ENCODE measurements at regions not wholly inside any gene's neighbourhood (a gene's known extent, or its start where the extent isn't known, plus 50 kb on each side); places are given as distances from the start of the nearest gene placed in this dataset.

DNA sequence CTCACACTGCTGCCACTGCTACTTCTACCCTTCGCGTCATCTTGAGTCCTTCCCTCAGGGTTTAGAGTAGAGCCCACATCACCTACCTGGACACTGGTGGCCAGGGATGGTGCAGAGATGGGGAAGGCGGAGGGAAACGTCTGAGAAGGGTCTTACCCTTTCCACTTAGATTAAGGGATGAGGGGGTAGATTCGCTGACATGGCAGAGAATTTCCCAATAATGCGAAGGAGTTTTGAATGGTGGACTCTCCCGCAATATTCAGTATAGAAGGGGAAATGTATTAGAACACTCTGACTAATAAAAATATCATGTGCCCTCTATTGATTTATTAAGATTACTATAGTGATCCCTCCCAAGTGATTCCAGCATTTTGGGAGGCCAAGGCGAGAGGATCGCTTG lies 209.5 kb upstream of the KIAA1217 start:
- Histone ChIP-seq H3K27me3 (replicated peaks; ENCODE audit: insufficient read depth) (no peaks in the 10 kb centered on the region), H3K4me2 (ENCODE audit: unreplicated experiment) (no peak overlapping the region), H2AFZ (no peak overlapping the region), H3K9me3 (ENCODE audit: low read depth) (no peaks in the 10 kb centered on the region), H3K4me1 (ENCODE audit: insufficient read depth) (no peaks in the 10 kb centered on the region), H3K4me3 (no peak overlapping the region), H3K9ac (no peak overlapping the region), H3K79me2 (ENCODE audit: insufficient read depth) (no peaks in the 10 kb centered on the region), H3K9me2 (ENCODE audit: insufficient read depth) (no peaks in the 10 kb centered on the region), H3K36me3 (ENCODE audit: low read depth) (no peaks in the 10 kb centered on the region), H3K27ac (no peak overlapping the region), H3F3A (ENCODE audit: insufficient read depth) (no peaks in the 10 kb centered on the region), H4K20me1 (ENCODE audit: insufficient read depth) (no peaks in the 10 kb centered on the region)
- in situ Hi-C loops (cut with MboI): loop anchor here (5.0 kb wide), 1 partner anchor 363 kb away; no protein-coding TSS in a partner anchor
- DNase-seq: no peak
- TF ChIP-seq EZH2phosphoT487 (IDR thresholded peaks at IDR 0.05; ENCODE audit: insufficient read depth, low read depth): no peak
- TF ChIP-seq EZH2 (IDR thresholded peaks at IDR 0.05; ENCODE audit: insufficient read depth, poor library complexity, severe bottlenecking): no peak
- 71 to 75% methylated on average over 9 of the region's 9 CpGs for WGBS, 2 experiments (ENCODE audit: low coverage in 1 of 2, low lambda C conversion rate in 2 of 2, missing lambda C conversion rate in 2 of 2)

DNA sequence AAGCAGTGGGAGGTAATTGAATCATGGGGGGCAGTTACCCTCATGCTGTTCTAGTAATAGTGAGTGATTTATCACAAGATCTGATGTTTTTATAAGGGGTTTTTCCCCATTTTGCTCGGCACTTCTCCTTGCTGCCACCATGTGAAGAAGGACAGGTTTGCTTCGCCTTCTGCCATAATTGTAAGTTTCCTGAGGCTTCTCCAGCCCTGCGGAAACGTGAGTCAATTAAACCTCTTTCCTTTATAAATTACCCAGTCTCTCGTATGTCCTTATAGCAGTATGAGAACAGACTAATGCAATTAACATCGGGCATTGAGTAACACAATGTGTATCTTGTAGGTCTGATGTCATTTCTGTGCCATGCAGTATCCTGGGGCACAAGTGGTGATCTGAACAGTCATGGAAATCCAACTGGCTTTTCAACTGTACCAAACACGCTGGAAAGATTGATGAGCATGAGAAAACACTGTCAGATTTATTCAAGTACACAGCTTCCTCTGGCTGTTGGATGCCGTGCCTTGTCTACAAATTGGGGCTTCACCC lies 208.6 kb upstream of the KIAA1217 start:
- H3K4me1 ChIP-seq (ENCODE audit: insufficient read depth): no peaks in the 10 kb centered on the region
- 54 to 67% methylated on average over 8 of the region's 8 CpGs for WGBS, 2 experiments (ENCODE audit: low coverage in 1 of 2, low lambda C conversion rate in 2 of 2, missing lambda C conversion rate in 2 of 2)
- in situ Hi-C loops (cut with MboI): loop anchor here (5.0 kb wide), 1 partner anchor 517 kb away; no protein-coding TSS in a partner anchor
- H3K4me2 ChIP-seq (ENCODE audit: unreplicated experiment): no peak overlapping the region
- no peaks in the 10 kb centered on the region for H3K9me2 ChIP-seq (ENCODE audit: insufficient read depth)
- no peaks in the 10 kb centered on the region for H3K9me3 ChIP-seq (ENCODE audit: low read depth)
- DNase-seq: no peak
- no peaks in the 10 kb centered on the region for H3F3A ChIP-seq (ENCODE audit: insufficient read depth)
- H3K79me2 ChIP-seq (ENCODE audit: insufficient read depth): no peaks in the 10 kb centered on the region
- H3K27ac ChIP-seq: no peak overlapping the region
- no peak overlapping the region for H2AFZ ChIP-seq
- TF ChIP-seq EZH2 (IDR thresholded peaks at IDR 0.05; ENCODE audit: insufficient read depth, poor library complexity, severe bottlenecking) (no peak), EZH2phosphoT487 (IDR thresholded peaks at IDR 0.05; ENCODE audit: insufficient read depth, low read depth) (no peak)
- 0 out of 2 replicates have a peak, but pooled peaks cover 2% of the 10 kb centered on the region for H3K27me3 ChIP-seq (replicated peaks; ENCODE audit: insufficient read depth)
- no peaks in the 10 kb centered on the region for H4K20me1 ChIP-seq (ENCODE audit: insufficient read depth)
- no peak overlapping the region for H3K4me3 ChIP-seq
- H3K36me3 ChIP-seq (ENCODE audit: low read depth): no peaks in the 10 kb centered on the region
- no peak overlapping the region for H3K9ac ChIP-seq

DNA sequence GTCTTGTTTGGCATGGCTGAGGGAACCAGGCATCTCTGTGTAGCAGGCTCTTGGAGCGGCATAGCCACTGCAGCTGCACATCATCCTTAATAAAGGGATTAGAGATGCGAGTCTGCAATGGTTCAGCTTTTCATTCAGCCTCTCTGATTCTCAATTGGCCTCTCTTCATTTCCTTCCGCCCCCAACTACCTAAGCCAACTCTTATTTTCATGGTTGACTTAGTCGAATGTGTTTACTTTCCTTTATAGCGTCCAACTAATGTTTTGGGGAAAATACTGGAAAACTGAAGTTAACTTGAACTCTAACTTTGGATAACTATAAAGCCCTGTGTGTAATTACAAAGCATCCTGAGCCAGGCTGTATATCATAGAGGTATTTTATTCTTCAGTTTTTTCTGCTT lies 202.2 kb upstream of the KIAA1217 start:
- H3F3A ChIP-seq (ENCODE audit: insufficient read depth): no peaks in the 10 kb centered on the region
- DNase-seq: no peak
- WGBS, 2 experiments (ENCODE audit: low coverage in 1 of 2, low lambda C conversion rate in 2 of 2, missing lambda C conversion rate in 2 of 2): 71 to 80% methylated on average over 5 of the region's 5 CpGs
- no peaks in the 10 kb centered on the region for H3K79me2 ChIP-seq (ENCODE audit: insufficient read depth)
- no peak overlapping the region for H2AFZ ChIP-seq
- 0 out of 2 replicates have a peak, but pooled peaks cover 4% of the 10 kb centered on the region for H3K27me3 ChIP-seq (replicated peaks; ENCODE audit: insufficient read depth)
- H4K20me1 ChIP-seq (ENCODE audit: insufficient read depth): no peaks in the 10 kb centered on the region
- no peak overlapping the region for H3K9ac ChIP-seq
- H3K9me2 ChIP-seq (ENCODE audit: insufficient read depth): 0 out of 2 replicates have a peak, but pooled peaks cover 2% of the 10 kb centered on the region
- no peak overlapping the region for H3K4me2 ChIP-seq (ENCODE audit: unreplicated experiment)
- TF ChIP-seq EZH2phosphoT487 (IDR thresholded peaks at IDR 0.05; ENCODE audit: insufficient read depth, low read depth) (no peak), EZH2 (IDR thresholded peaks at IDR 0.05; ENCODE audit: insufficient read depth, poor library complexity, severe bottlenecking) (no peak)
- in situ Hi-C loops (cut with MboI): no loop called here
- no peak overlapping the region for H3K27ac ChIP-seq
- H3K4me1 ChIP-seq (ENCODE audit: insufficient read depth): peaks cover 10% of the 10 kb centered on the region; the same call in 1 of the 2 replicates
- no peak overlapping the region for H3K4me3 ChIP-seq
- no peaks in the 10 kb centered on the region for H3K36me3 ChIP-seq (ENCODE audit: low read depth)
- H3K9me3 ChIP-seq (ENCODE audit: low read depth): no peaks in the 10 kb centered on the region

DNA sequence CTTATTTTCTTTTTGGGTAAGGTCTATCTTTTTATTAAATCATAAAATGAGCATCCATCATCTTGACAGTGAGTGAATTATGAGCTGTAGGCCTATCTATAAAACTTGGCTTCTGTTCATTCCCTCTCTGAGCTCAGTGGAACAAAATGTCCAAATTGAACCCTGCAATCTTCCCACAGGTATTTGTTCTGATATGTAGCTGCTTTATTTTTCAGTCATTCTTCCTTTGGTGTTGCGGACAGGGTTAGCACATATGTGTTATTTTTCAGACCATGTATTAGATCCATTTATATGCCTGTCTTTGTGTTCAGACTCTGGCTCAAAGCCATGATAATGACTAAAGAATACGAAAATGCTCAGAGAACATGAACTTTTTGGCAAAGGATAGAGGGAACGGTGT lies 201.6 kb upstream of the KIAA1217 start:
- Histone ChIP-seq H3F3A (ENCODE audit: insufficient read depth) (no peaks in the 10 kb centered on the region), H3K79me2 (ENCODE audit: insufficient read depth) (no peaks in the 10 kb centered on the region), H3K27ac (no peak overlapping the region), H3K4me3 (no peak overlapping the region), H3K9me2 (ENCODE audit: insufficient read depth) (0 out of 2 replicates have a peak, but pooled peaks cover 5% of the 10 kb centered on the region), H4K20me1 (ENCODE audit: insufficient read depth) (no peaks in the 10 kb centered on the region), H2AFZ (no peak overlapping the region), H3K36me3 (ENCODE audit: low read depth) (no peaks in the 10 kb centered on the region), H3K9ac (no peak overlapping the region), H3K27me3 (replicated peaks; ENCODE audit: insufficient read depth) (0 out of 2 replicates have a peak, but pooled peaks cover 4% of the 10 kb centered on the region), H3K4me2 (ENCODE audit: unreplicated experiment) (no peak overlapping the region), H3K9me3 (ENCODE audit: low read depth) (no peaks in the 10 kb centered on the region), H3K4me1 (ENCODE audit: insufficient read depth) (peaks cover 10% of the 10 kb centered on the region; the same call in 1 of the 2 replicates)
- DNase-seq: no peak
- in situ Hi-C loops (cut with MboI): no loop called here
- no peak for TF ChIP-seq EZH2 (IDR thresholded peaks at IDR 0.05; ENCODE audit: insufficient read depth, poor library complexity, severe bottlenecking)
- no peak for TF ChIP-seq EZH2phosphoT487 (IDR thresholded peaks at IDR 0.05; ENCODE audit: insufficient read depth, low read depth)
- WGBS, 2 experiments (ENCODE audit: low coverage in 1 of 2, low lambda C conversion rate in 2 of 2, missing lambda C conversion rate in 2 of 2): 71 to 75% methylated on average over 3 of the region's 3 CpGs

All from GM23248 (cell line).